ENCODE measurements at regions not wholly inside any gene's neighbourhood (a gene's known extent, or its start where the extent isn't known, plus 50 kb on each side); places are given as distances from the start of the nearest gene placed in this dataset.

DNA sequence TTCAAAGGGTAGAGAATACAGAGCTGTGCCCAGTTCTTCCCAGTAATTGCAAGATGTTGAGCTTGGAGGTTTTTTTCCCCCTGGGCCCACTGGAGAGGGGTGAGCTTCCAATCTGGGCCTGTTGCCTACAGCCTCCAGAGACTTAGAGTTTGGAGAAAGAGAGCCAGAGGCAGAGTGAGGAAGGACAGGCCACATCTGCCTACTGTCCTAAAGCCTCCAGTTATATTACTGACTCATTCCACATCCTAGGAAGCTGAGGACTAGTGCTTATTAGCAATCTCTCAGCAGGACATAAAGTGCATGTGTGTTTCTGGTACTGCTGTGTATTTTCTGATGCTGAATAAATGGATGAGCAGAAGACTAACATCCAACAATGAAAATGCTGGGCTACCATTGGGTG, 181.0 kb upstream of the MAMLD1 start:
- POLR2A ChIA-PET (ENCODE audit: low non-redundant PET), result no interaction called here
- no peak for DNase-seq (ENCODE audit: low spot score)
- TF ChIP-seq, protein P1, sequence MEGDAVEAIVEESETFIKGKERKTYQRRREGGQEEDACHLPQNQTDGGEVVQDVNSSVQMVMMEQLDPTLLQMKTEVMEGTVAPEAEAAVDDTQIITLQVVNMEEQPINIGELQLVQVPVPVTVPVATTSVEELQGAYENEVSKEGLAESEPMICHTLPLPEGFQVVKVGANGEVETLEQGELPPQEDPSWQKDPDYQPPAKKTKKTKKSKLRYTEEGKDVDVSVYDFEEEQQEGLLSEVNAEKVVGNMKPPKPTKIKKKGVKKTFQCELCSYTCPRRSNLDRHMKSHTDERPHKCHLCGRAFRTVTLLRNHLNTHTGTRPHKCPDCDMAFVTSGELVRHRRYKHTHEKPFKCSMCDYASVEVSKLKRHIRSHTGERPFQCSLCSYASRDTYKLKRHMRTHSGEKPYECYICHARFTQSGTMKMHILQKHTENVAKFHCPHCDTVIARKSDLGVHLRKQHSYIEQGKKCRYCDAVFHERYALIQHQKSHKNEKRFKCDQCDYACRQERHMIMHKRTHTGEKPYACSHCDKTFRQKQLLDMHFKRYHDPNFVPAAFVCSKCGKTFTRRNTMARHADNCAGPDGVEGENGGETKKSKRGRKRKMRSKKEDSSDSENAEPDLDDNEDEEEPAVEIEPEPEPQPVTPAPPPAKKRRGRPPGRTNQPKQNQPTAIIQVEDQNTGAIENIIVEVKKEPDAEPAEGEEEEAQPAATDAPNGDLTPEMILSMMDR (conservative IDR thresholded peaks at IDR 0.05; ENCODE audit: low read depth, low read length), result no peak
- no peak for TF ChIP-seq EZH2 (IDR thresholded peaks at IDR 0.05; ENCODE audit: borderline replicate concordance, low read depth, low read length, poor library complexity, severe bottlenecking)
- Histone ChIP-seq H3K36me3 (ENCODE audit: insufficient read depth, low read length, poor library complexity, severe bottlenecking) (no peaks in the 10 kb centered on the region), H3K9me3 (ENCODE audit: low read depth, low read length, poor library complexity, severe bottlenecking) (no peaks in the 10 kb centered on the region), H3K27me3 (replicated peaks; ENCODE audit: insufficient read depth, low read depth, low read length, poor library complexity) (no peaks in the 10 kb centered on the region), H3K27ac (ENCODE audit: low read depth, low read length, poor library complexity, severe bottlenecking) (no peak overlapping the region), H3K4me3 (ENCODE audit: low read depth, low read length, poor library complexity, severe bottlenecking) (no peak overlapping the region), H3K4me1 (ENCODE audit: insufficient read depth, low read length, poor library complexity, severe bottlenecking) (no peaks in the 10 kb centered on the region)
- intact Hi-C loops (cut with micrococcal nuclease; ENCODE audit: unreplicated experiment), result no loop called here
- BruUV-seq (replicated peaks), result no TSS peak
- CTCF ChIA-PET, result no interaction called here

DNA sequence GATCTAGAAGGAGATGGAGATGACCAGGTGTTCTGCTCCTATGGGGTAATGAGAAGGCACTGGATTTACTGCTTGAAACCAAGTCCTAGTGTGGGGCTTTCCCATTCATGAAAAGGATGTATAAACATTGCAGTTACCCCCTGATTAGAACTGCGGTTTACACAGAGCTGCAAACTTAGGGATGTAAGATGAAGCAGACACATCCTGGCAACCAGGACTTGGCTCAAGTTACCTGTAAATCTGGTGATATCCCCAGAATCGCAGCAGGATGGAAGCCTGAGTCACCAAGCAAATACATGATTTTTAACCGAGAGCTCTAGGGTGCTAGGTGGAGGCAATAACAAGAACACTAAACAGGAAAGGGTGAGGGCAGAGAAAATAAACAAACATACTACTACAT, 178.6 kb upstream of the MAMLD1 start:
- no TSS peak for BruUV-seq (replicated peaks)
- Histone ChIP-seq H3K27ac (ENCODE audit: low read depth, low read length, poor library complexity, severe bottlenecking) (no peak overlapping the region), H3K36me3 (ENCODE audit: insufficient read depth, low read length, poor library complexity, severe bottlenecking) (no peaks in the 10 kb centered on the region), H3K4me3 (ENCODE audit: low read depth, low read length, poor library complexity, severe bottlenecking) (no peak overlapping the region), H3K9me3 (ENCODE audit: low read depth, low read length, poor library complexity, severe bottlenecking) (no peaks in the 10 kb centered on the region), H3K27me3 (replicated peaks; ENCODE audit: insufficient read depth, low read depth, low read length, poor library complexity) (no peaks in the 10 kb centered on the region), H3K4me1 (ENCODE audit: insufficient read depth, low read length, poor library complexity, severe bottlenecking) (no peaks in the 10 kb centered on the region)
- TF ChIP-seq, protein P1 (conservative IDR thresholded peaks at IDR 0.05; ENCODE audit: low read depth, low read length), result no peak
- no peak for TF ChIP-seq EZH2 (IDR thresholded peaks at IDR 0.05; ENCODE audit: borderline replicate concordance, low read depth, low read length, poor library complexity, severe bottlenecking)
- CTCF ChIA-PET, result no interaction called here
- intact Hi-C loops (cut with micrococcal nuclease; ENCODE audit: unreplicated experiment), result no loop called here
- DNase-seq (ENCODE audit: low spot score), result no peak
- POLR2A ChIA-PET (ENCODE audit: low non-redundant PET), result no interaction called here

DNA sequence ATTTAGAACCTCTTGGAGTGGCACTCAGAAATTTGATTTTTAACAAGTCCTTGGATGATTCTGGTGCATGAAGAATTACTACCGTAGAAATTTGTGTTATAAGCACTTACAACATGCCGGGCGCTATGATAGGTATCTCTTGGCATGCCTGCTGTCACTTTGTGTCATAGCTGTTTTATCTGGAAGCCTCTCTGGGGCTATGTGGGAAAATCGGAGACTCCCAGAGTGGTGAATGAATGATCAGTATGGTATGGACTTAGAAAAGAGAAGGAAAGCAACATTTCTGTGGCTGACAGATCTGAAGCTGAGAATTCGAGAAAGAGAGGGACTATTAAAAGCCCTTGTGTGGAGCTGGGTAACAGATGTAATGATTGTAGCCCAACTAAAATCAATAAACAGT, 177.4 kb upstream of the MAMLD1 start:
- Histone ChIP-seq H3K27me3 (replicated peaks; ENCODE audit: insufficient read depth, low read depth, low read length, poor library complexity) (no peaks in the 10 kb centered on the region), H3K9me3 (ENCODE audit: low read depth, low read length, poor library complexity, severe bottlenecking) (no peaks in the 10 kb centered on the region), H3K27ac (ENCODE audit: low read depth, low read length, poor library complexity, severe bottlenecking) (no peak overlapping the region), H3K36me3 (ENCODE audit: insufficient read depth, low read length, poor library complexity, severe bottlenecking) (no peaks in the 10 kb centered on the region), H3K4me1 (ENCODE audit: insufficient read depth, low read length, poor library complexity, severe bottlenecking) (no peaks in the 10 kb centered on the region), H3K4me3 (ENCODE audit: low read depth, low read length, poor library complexity, severe bottlenecking) (no peak overlapping the region)
- intact Hi-C loops (cut with micrococcal nuclease; ENCODE audit: unreplicated experiment), result no loop called here
- no peak for TF ChIP-seq EZH2 (IDR thresholded peaks at IDR 0.05; ENCODE audit: borderline replicate concordance, low read depth, low read length, poor library complexity, severe bottlenecking)
- TF ChIP-seq, protein P1 (conservative IDR thresholded peaks at IDR 0.05; ENCODE audit: low read depth, low read length), result no peak
- CTCF ChIA-PET, result no interaction called here
- POLR2A ChIA-PET (ENCODE audit: low non-redundant PET), result no interaction called here
- DNase-seq (ENCODE audit: low spot score), result no peak
- no TSS peak for BruUV-seq (replicated peaks)
